Pancreas (tissue), 10 donors: ENCODE measurements at regions not wholly inside any gene's neighbourhood (a gene's known extent, or its start where the extent isn't known, plus 50 kb on each side); places are given as distances from the start of the nearest gene placed in this dataset.

Experiments used
- ATAC-seq, 4 donors: fragments of 200-7000 bp; cut with Tn5 transposase; one replicate each; pipeline versions ENCODE4 v1.8.0 to v1.9.1; 2020; ENCODE audit warnings: mild to moderate bottlenecking in 4 of 4, moderate library complexity in 4 of 4
- DNase-seq, 6 donors: peaks; one replicate each; pipeline ENCODE4 v3.0.0-alpha.2; 2020
- FAIRE-seq: peaks from 2 replicates; lab custom pipeline; 2012; peaks lifted over from hg19 to GRCh38; lab: Jason Lieb, UNC
- H3K27ac ChIP-seq, 4 donors: fragments of 200-600 bp; sonication (generic); 1 replicate in 3 of 4; 2 replicates in 1 of 4; pipeline versions ENCODE4 v1.5.0 to v1.8.0; 2020
- H3K27me3 ChIP-seq, 4 donors: fragments of 200-600 bp; one replicate each; pipeline ENCODE4 v1.8.0; 2021
- H3K36me3 ChIP-seq, 3 donors: fragments of 200-600 bp; sonication (generic) in 1 of 3; one replicate each; pipeline versions ENCODE4 v1.5.0 to v1.8.0; 2020 to 2021
- H3K4me1 ChIP-seq, 3 donors: fragments of 200-600 bp; one replicate each; pipeline ENCODE4 v1.8.0; 2021
- H3K4me3 ChIP-seq, 4 donors: fragments of 200-600 bp; sonication (generic) in 2 of 4; one replicate each; pipeline versions ENCODE4 v1.5.0 to v1.8.0; 2020 to 2021
- H3K9me3 ChIP-seq, 4 donors: fragments of 200-600 bp; one replicate each; pipeline ENCODE4 v1.8.0; 2021
- CTCF ChIP-seq, 4 donors: fragments of 200-600 bp; sonication (generic) in 3 of 4; IDR thresholded peaks; one replicate each; pipeline versions ENCODE4 v1.5.0 to v1.8.0; 2021; ENCODE audit warnings: antibody characterized with exemption in 4 of 4
- WGBS, 2 donors: extraction: QIAGEN DNeasy Blood & Tissue Kit; methylation state at CpG; one replicate each; pipeline ENCODE4 v1.1.7; 2013; 5-methylcytosine and 5-hydroxymethylcytosine counted together
- intact Hi-C, 3 donors: fragments of 100-400 bp; cut with DNase I; formaldehyde crosslinking; loops; one replicate each; pipeline versions ENCODE4 v1.11.1 to v1.14.2; 2022
- donor health status: healthy with polysubstance abuse.
- donor health status: DM: no; HTN: no; CAD: no; lungs with moderate emphysema.
- donor health status: DM: no; HTN: no; CAD: no.
- donor health status: control.
- donor health status: control.
- donor health status: Bipolar disorder and iron deficiency.
- donor health status: DM: yes; HTN: yes; CAD: no.
- donor health status: DM: no; HTN: no; CAD: no.
- donor health status: DM: no; HTN: no; CAD: no.
- donor health status: DM: yes; HTN: yes; CAD: no.

GRCh38 chr13:86080340-86080995 is 281.2 kb upstream of the SLITRK6 start:
- Histone ChIP-seq H3K4me1 (no peaks in the 10 kb centered on the region), H3K27me3 (no peaks in the 10 kb centered on the region), H3K36me3 (no peaks in the 10 kb centered on the region), H3K9me3 (no peaks in the 10 kb centered on the region), H3K27ac (no peak overlapping the region), H3K4me3 (no peak overlapping the region)
- intact Hi-C loops, result no loop called here
- no peak for ATAC-seq
- TF ChIP-seq CTCF (IDR thresholded peaks at IDR 0.05), result no peak
- DNase-seq, result no peak
- 34 to 41% methylated on average over 2 of the region's 2 CpGs for WGBS, 2 donors
- no peak for FAIRE-seq

- H3K4me3 ChIP-seq, result no peak overlapping the region
- no peak overlapping the region for H3K27ac ChIP-seq
- no peaks in the 10 kb centered on the region for H3K9me3 ChIP-seq
- H3K4me1 ChIP-seq, result no peaks in the 10 kb centered on the region
- no peaks in the 10 kb centered on the region for H3K36me3 ChIP-seq
- DNase-seq (no peak), FAIRE-seq (no peak), ATAC-seq (no peak)
- TF ChIP-seq CTCF (IDR thresholded peaks at IDR 0.05), result no peak
- intact Hi-C loops, result no loop called here
- peaks cover 0 to 4% (median 0%) of the 10 kb centered on the region in 4 donors for H3K27me3 ChIP-seq
- WGBS, 2 donors, result 44 to 58% methylated on average over 4 of the region's 4 CpGs
Observed at GRCh38 chr13:86066611-86067365, 267.6 kb upstream of the SLITRK6 start.

GRCh38 chr13:86052141-86052540 is 252.9 kb upstream of the SLITRK6 start:
- H3K27ac ChIP-seq, result no peak overlapping the region
- 64 to 73% methylated on average over 3 of the region's 3 CpGs for WGBS, 2 donors
- no peak overlapping the region for H3K4me3 ChIP-seq
- no peaks in the 10 kb centered on the region for H3K4me1 ChIP-seq
- TF ChIP-seq CTCF (IDR thresholded peaks at IDR 0.05), result no peak
- no peaks in the 10 kb centered on the region for H3K9me3 ChIP-seq
- ATAC-seq, result no peak
- no peak for FAIRE-seq
- no peak for DNase-seq
- no peaks in the 10 kb centered on the region for H3K36me3 ChIP-seq
- H3K27me3 ChIP-seq, result no peaks in the 10 kb centered on the region
- intact Hi-C loops, result no loop called here

- Histone ChIP-seq H3K27ac (no peak overlapping the region), H3K4me3 (no peak overlapping the region), H3K4me1 (no peaks in the 10 kb centered on the region), H3K27me3 (no peaks in the 10 kb centered on the region), H3K36me3 (no peaks in the 10 kb centered on the region), H3K9me3 (no peaks in the 10 kb centered on the region)
- ATAC-seq (no peak), DNase-seq (no peak), FAIRE-seq (no peak)
- intact Hi-C loops, result no loop called here
- TF ChIP-seq CTCF (IDR thresholded peaks at IDR 0.05), result no peak
- WGBS, 2 donors, result 53 to 62% methylated on average over 5 of the region's 5 CpGs
Observed at GRCh38 chr13:86051134-86052103, 252.2 kb upstream of the SLITRK6 start.
